T-helper 17 cell (primary cell): ENCODE measurements at regions not wholly inside any gene's neighbourhood (a gene's known extent, or its start where the extent isn't known, plus 50 kb on each side); places are given as distances from the start of the nearest gene placed in this dataset.

Source experiments
- ATAC-seq: fragments of 150-1000 bp; cut with Tn5 transposase; 2 replicates; pipeline ENCODE4 v1.10.0; 2021; ENCODE audit warnings: mild to moderate bottlenecking, moderate library complexity
- DNase-seq, 3 donors: peaks; one replicate each; pipeline versions ENCODE4 v3.0.0 to v3.0.0-alpha.2; 2020 to 2021
- H3K9me3 ChIP-seq: one replicate; pipeline ENCODE4 v1.7.0; 2013; ENCODE audit warnings: low read length, mild to moderate bottlenecking; ENCODE audit not compliant: control insufficient read depth, poor library complexity, severe bottlenecking
- H3K27ac Mint-ChIP-seq: one replicate; pipeline ENCODE4 v1.8.0; 2022; ENCODE audit warnings: mild to moderate bottlenecking, moderate library complexity, mixed read lengths
- H3K27me3 Mint-ChIP-seq: one replicate; pipeline ENCODE4 v1.8.0; 2022; ENCODE audit warnings: mixed read lengths
- H3K36me3 Mint-ChIP-seq: one replicate; pipeline ENCODE4 v1.8.0; 2022; ENCODE audit warnings: low read depth, mixed read lengths
- H3K4me1 Mint-ChIP-seq: one replicate; pipeline ENCODE4 v1.8.0; 2022; ENCODE audit warnings: mild to moderate bottlenecking, mixed read lengths
- H3K4me3 Mint-ChIP-seq: one replicate; pipeline ENCODE4 v1.8.0; 2022; ENCODE audit warnings: mild to moderate bottlenecking, moderate library complexity, mixed read lengths

DNA sequence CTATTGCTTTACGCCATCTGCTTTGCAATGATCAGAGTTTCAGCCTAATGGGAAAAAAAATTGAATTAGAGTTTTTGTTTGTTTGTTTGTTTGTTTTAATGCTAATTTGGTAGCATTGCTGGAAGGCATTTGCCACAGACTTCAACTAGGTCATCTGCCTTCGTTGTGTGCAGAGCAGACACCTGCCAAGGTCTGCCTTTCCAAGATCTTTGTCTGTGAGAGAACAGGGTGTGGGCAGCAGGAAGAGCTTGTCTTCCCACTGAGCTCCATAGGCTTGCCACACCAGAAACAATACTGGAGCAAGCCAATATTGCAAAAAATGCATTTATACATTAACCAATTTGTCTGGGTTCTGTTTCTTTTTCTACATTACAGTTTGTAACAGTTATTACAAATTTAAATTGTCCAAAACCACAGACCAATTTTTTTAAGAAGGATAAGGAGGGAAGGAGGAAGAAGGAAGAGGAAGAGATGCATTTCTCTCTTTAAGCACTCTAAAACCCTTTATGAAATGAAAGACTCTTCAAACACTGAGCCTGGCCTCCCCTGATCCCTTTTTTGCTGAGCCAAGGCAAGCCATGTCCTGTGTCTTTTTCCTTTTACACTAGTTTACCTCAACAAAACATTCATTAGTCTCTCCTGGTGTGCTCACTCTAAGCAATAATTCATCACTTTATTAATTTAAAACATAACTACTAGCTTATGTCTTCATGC lies 210.5 kb downstream of the SNX18 start:
- no peak for DNase-seq
- Mint-ChIP-seq H3K27ac (no peak overlapping the region), H3K36me3 (no peaks in the 10 kb centered on the region), H3K27me3 (peaks cover 5% of the 10 kb centered on the region), H3K4me1 (no peaks in the 10 kb centered on the region), H3K4me3 (no peak overlapping the region)
- no peaks in the 10 kb centered on the region for H3K9me3 ChIP-seq
- no peak for ATAC-seq

DNA sequence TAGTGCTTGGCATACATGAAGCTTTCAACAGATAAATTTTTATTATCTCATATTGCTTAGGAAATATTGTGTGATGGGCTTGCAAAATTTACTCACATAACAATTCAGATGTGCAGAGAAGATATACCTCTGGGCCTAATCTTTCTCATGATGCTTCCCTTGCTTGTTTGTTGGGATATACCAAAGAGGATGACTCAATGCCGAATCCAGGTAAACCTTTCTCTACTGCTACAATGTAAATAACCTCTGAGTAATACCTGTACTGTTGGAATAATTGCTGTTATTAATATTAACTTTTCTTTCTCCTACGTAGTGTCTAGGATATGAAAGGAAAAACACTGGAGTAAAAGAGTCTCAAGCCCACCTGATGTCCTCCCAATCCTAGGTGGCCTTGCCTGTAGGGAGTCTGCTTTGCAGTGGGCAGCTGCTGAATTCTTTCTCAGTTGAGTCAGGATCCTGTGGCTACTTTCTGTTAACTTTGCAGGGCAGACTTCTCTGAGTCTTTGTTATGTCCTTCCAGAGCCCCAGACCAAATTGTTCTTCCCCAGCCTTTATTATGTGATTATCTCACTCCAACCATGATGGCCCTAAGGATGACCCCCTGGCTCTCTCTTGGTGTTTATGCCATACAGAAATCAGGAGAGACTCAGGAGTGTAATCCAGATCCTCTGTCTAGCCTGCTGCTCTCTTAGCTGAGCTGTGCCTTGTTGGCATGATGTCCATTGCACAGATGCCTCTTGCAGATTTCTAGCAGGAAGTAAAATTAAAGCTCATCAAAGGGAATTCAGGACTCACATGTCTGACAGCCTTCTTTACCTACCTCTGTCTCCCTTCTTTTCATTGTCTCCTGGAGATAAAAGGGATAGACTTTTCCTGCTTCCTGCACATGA lies 208.1 kb downstream of the SNX18 start:
- Mint-ChIP-seq H3K27ac (no peak overlapping the region), H3K27me3 (peaks cover 5% of the 10 kb centered on the region), H3K4me1 (no peaks in the 10 kb centered on the region), H3K4me3 (no peak overlapping the region), H3K36me3 (no peaks in the 10 kb centered on the region)
- no peaks in the 10 kb centered on the region for H3K9me3 ChIP-seq
- ATAC-seq: no peak
- DNase-seq: no peak

DNA sequence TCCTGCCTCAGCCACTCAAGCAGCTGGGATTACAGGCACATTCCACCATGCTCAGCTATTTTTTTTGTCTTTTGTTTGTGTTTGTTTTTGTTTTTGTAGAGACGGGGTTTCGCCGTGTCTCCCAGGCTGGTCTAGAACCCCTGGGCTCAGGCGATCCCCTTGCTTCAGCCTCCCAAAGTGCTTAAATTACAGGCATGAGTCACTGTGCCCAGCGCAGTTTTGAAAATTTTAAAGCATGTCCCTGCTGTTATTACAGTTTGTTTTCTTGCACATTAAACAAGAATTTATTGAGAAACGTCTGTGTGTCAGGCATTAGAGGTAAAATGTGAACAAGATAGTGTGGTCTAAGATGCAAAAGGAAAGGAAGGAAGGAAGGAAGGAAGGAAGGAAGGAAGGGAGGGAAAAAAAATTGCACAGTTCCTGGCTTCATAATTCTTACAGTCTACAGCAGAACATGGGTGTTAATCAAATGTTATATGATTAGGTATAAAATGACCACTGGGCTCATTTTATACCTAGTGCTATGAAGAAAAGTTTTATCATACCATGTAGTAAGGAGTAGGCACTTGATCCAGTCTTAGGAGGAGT lies 205.4 kb downstream of the SNX18 start:
- peaks cover under 1% of the 10 kb centered on the region for H3K4me1 Mint-ChIP-seq
- no peak overlapping the region for H3K27ac Mint-ChIP-seq
- H3K9me3 ChIP-seq: no peaks in the 10 kb centered on the region
- no peak overlapping the region for H3K4me3 Mint-ChIP-seq
- ATAC-seq (no peak), DNase-seq (no peak)
- peaks cover 3% of the 10 kb centered on the region for H3K27me3 Mint-ChIP-seq
- H3K36me3 Mint-ChIP-seq: no peaks in the 10 kb centered on the region

DNA sequence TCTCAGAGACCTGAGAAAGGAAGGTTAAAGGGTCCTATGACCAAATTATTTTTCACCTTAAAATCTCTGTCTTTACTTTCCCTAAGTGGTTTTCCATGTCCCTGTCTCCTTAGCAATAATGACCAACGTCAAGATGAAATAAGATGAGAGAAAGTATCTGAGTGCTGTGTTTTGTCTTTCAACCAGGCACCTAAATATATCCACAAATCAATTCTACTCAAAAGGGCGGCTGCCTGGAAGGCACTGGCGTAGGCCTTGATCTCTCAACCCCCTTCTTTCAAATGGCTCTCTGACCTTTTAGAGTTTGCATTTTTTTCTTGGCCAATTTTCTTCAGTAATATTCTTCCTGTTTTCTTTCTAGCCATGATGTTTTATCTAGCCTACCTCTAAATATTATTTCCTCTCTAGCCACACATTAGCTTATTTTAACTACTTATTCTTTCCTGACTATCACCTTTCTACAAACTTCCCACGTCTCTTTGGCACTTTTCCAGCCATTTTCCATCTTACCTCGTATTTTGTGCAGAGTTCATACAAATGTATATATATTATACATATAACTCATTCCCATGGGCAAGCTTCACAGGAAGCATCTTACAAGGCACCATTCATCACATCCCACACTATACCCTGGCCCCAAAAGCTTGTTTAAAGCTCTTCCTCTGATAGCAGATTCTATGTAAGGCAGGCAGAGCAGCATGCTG lies 204.5 kb downstream of the SNX18 start:
- no peaks in the 10 kb centered on the region for H3K9me3 ChIP-seq
- ATAC-seq: no peak
- DNase-seq: no peak
- H3K27ac Mint-ChIP-seq: no peak overlapping the region
- no peaks in the 10 kb centered on the region for H3K27me3 Mint-ChIP-seq
- H3K4me1 Mint-ChIP-seq: peaks cover 8% of the 10 kb centered on the region
- H3K36me3 Mint-ChIP-seq: no peaks in the 10 kb centered on the region
- no peak overlapping the region for H3K4me3 Mint-ChIP-seq

DNA sequence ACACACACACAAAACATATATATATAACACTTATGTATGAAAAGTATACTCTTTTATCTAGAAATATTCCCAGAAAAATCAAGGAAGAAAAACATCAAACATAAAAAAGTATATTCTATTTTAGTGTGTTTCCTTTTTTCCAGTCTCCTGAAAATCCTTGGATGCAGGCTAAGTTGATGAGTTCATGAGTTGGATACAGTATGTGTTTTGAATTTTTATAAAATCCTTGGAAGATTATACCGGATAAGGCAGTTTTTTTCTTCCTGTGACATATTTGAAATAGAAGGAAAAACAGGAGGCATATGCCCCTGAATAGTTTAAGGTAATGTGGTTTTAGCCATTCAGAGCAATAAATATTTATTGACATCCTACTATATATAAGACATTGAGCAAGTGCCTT lies 203.6 kb downstream of the SNX18 start:
- H3K4me1 Mint-ChIP-seq: peaks cover 10% of the 10 kb centered on the region
- no peaks in the 10 kb centered on the region for H3K27me3 Mint-ChIP-seq
- no peak for ATAC-seq
- H3K9me3 ChIP-seq: no peaks in the 10 kb centered on the region
- no peaks in the 10 kb centered on the region for H3K36me3 Mint-ChIP-seq
- no peak for DNase-seq
- no peak overlapping the region for H3K27ac Mint-ChIP-seq
- H3K4me3 Mint-ChIP-seq: no peak overlapping the region

DNA sequence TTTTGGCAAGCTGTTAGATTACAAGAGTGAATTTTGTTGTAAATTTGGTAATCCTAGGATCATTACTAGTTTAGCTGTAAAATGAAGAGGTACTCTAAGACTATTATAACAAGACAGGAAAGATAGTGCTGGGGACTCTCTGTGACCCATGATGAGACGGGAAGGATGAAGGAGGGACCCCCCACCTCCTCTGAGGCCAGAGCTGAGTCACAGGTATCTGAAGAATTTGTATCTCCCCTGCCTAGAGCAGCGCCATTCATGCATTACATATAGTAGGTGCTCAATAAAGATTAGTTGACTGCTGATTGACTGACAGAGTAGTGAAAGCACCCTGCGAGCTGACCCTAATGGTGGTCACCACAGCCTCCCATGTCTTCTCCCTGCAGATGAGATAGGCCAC lies 202.8 kb downstream of the SNX18 start:
- Mint-ChIP-seq H3K4me1 (peaks cover 10% of the 10 kb centered on the region), H3K27ac (no peak overlapping the region), H3K36me3 (no peaks in the 10 kb centered on the region), H3K4me3 (no peak overlapping the region), H3K27me3 (no peaks in the 10 kb centered on the region)
- ATAC-seq (no peak), DNase-seq (no peak)
- no peaks in the 10 kb centered on the region for H3K9me3 ChIP-seq

DNA sequence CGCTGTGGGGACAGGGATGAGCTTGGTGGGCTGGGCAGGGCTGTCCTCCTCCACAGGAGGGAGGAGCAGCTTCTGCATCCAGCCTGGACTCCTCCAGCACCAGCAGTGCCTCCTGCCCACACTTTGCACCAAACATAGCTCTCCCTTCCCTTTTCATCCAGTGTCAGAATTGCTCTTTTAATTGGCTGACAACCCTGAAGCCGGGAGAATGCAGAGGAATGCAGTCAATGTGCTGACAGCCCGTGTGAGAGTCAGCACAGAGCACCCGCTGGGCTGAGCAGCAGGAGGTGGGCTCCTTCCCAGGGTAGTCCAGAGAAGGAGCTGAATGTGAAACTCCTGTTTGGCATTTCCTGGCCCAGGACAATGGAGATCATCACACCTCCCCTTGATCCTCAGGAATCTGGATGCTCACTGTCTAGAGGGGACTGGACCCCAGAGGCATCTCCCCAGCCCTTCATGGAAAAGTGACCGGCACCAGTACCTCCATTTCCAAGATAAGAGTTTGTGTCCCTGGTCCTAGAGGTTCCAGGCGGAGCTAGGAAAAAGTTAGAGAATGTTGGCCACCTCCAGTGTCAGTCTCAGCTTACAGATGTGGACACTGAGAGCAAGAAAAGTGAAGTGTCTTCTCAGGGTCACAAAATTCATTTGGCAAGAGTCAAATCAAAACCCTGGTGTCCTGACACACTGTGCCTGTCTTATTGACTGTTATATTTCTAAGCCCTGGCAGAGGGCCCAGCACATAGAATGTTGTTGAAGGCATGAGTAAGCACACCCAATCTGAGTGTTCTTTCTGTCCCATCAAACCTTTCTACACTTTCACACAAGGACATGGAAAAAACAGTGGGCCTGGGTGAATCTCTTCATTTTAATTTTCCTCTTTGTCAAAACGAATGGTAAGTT lies 202.1 kb downstream of the SNX18 start:
- no peak for ATAC-seq

DNA sequence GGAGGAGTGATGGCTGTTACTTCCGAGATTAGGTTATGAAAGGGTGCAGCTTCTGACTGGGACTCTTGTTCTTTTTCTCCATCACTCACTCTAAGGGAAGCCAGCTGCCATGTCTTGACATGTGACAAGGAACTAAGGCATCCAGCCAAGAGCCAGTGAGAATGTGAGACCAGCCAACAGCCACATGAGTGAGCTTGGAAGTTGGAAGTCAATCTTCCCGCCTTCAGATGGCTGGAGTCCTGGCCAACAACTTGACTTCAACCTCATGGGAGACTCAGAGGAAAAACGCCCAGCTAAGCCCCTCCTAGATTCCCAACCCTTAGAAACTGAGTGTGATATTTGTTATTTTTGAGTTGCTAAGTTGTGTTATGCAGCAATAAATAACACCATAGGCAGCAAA lies 201.1 kb downstream of the SNX18 start:
- H3K4me3 Mint-ChIP-seq: no peak overlapping the region
- H3K4me1 Mint-ChIP-seq: peaks cover 10% of the 10 kb centered on the region
- DNase-seq (no peak), ATAC-seq (no peak)
- H3K36me3 Mint-ChIP-seq: no peaks in the 10 kb centered on the region
- H3K9me3 ChIP-seq: no peaks in the 10 kb centered on the region
- peak overlapping the region; percentile 10 for H3K27ac Mint-ChIP-seq
- H3K27me3 Mint-ChIP-seq: no peaks in the 10 kb centered on the region

More for the DNA sequence above, 202.1 kb downstream of the SNX18 start:
- DNase-seq: no peak
- H3K27ac Mint-ChIP-seq: no peak overlapping the region
- H3K36me3 Mint-ChIP-seq: no peaks in the 10 kb centered on the region
- peaks cover 10% of the 10 kb centered on the region for H3K4me1 Mint-ChIP-seq
- no peaks in the 10 kb centered on the region for H3K27me3 Mint-ChIP-seq
- H3K9me3 ChIP-seq: no peaks in the 10 kb centered on the region
- no peak overlapping the region for H3K4me3 Mint-ChIP-seq

DNA sequence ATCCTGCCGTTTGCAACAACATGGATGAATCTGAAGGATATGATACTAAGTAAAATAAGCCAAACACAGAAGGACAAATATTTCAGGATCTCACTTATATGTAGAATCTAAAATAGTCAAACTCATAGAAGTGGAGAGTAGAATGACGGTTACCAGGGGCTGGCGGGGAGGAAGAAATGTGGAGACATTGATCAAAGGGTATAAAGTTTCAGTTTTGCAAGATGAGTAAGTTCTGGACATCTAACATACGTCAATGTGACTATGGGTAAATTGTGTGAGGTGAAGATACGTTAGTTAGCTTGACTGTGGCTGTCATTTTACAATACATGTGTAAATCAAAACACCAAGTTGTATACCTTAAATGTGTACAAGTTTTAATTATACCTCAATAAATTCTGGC lies 200.3 kb downstream of the SNX18 start:
- DNase-seq: no peak
- no peaks in the 10 kb centered on the region for H3K9me3 ChIP-seq
- peak; percentile 55 for ATAC-seq
- Mint-ChIP-seq H3K27me3 (no peaks in the 10 kb centered on the region), H3K27ac (peak overlapping the region; percentile 10), H3K4me3 (no peak overlapping the region), H3K36me3 (no peaks in the 10 kb centered on the region), H3K4me1 (peaks cover 10% of the 10 kb centered on the region)

DNA sequence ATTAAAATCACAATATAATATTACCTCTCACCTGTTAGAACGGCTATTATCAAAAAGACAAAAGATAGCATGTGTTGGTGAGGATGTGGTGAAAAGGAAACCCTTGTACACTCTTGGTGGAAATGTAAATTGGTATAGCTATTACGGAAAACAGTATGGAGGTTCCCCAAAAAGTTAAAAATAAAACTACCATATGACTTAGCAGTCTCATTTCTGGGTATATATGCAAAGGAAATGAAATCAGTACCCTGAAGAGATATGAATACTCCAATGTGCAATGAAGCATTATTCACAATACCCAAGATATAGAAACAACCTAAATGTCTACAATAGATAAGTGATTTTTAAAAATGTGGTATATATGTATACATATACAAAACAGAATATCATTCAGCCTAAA lies 199.9 kb downstream of the SNX18 start:
- ATAC-seq: no peak
- no peaks in the 10 kb centered on the region for H3K36me3 Mint-ChIP-seq

DNA sequence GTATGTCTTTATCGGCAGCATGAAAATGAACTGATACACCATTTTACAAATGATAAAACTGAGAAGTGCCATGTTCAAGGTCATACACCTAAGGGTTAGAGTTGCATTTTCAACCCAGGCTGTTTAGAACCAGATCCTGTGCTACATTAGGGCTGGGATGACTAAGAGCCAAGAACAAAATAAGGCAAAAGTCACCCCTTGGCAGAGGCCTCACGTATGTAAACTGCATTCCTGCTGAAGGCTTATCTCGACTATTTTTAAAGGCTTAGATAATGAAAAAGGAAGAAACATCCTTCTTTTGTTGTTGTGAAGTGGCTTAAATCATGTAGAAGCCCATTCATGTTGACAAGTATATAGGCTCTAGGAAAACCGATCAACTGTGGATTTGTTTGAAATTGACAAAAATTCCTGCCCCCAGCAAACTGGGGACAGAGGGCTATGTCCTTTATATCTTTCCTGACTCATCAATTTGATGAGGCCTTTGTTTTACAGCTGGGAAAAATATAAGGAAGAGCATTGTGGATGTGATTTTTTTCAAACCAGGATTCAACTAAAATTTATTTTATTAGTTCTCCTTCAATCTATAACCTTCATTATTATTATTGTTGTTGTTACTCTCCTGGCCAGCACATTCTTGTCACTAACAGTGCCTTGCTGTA lies 196.5 kb downstream of the SNX18 start:
- peaks cover 6% of the 10 kb centered on the region for H3K27me3 Mint-ChIP-seq
- no peaks in the 10 kb centered on the region for H3K36me3 Mint-ChIP-seq
- peak overlapping the region; percentile 6 for H3K27ac Mint-ChIP-seq
- ATAC-seq (no peak), DNase-seq (no peak)
- H3K4me3 Mint-ChIP-seq: no peak overlapping the region
- H3K9me3 ChIP-seq: no peaks in the 10 kb centered on the region
- peaks cover 10% of the 10 kb centered on the region for H3K4me1 Mint-ChIP-seq

More for the DNA sequence above, 199.9 kb downstream of the SNX18 start:
- H3K9me3 ChIP-seq: no peaks in the 10 kb centered on the region
- Mint-ChIP-seq H3K4me1 (peaks cover 10% of the 10 kb centered on the region), H3K27me3 (peaks cover 3% of the 10 kb centered on the region), H3K27ac (no peak overlapping the region), H3K4me3 (no peak overlapping the region)
- no peak for DNase-seq

DNA sequence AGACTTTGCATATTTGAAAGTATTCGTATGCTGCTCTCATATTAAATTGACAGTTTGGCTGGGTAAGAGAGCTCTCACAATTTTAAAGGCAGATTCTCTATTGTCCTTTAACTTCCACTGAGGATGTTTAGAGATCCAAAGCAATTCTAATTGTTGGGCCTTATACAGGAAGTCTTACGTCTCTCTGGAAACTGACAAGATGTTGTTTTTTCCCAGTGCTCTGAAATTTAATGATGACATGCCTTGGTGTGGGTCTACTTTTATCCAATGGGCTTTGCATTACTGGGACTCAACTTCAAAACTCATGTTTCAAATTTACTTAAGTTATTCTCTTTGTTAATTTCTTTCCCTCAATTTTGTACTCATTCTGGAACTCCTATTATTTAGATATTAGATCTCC lies 191.5 kb downstream of the SNX18 start:
- peaks cover 6% of the 10 kb centered on the region for H3K27me3 Mint-ChIP-seq
- H3K27ac Mint-ChIP-seq: no peak overlapping the region
- H3K36me3 Mint-ChIP-seq: no peaks in the 10 kb centered on the region
- H3K4me3 Mint-ChIP-seq: no peak overlapping the region
- H3K9me3 ChIP-seq: no peaks in the 10 kb centered on the region
- H3K4me1 Mint-ChIP-seq: peaks cover 3% of the 10 kb centered on the region
- ATAC-seq (no peak), DNase-seq (no peak)
